22Rv1 (cell line): ENCODE measurements at regions not wholly inside any gene's neighbourhood (a gene's known extent, or its start where the extent isn't known, plus 50 kb on each side); places are given as distances from the start of the nearest gene placed in this dataset.

Experiments used
- H3K27ac ChIP-seq: fragments of 450-650 bp; 2 replicates; pipeline ENCODE4 v1.5.1; 2017
- CTCF ChIP-seq: fragments of 450-650 bp; IDR thresholded peaks from 2 replicates; pipeline ENCODE4 v1.5.1; 2017; ENCODE audit warnings: mild to moderate bottlenecking
- ZFX ChIP-seq: fragments of 450-650 bp; IDR thresholded peaks from 2 replicates; pipeline ENCODE4 v1.6.1; 2017; ENCODE audit warnings: antibody characterized with exemption, borderline replicate concordance

- H3K27ac ChIP-seq = no peak overlapping the region
- TF ChIP-seq ZFX (no peak), CTCF (0 out of 2 replicates have a peak, but pooled peaks have one; percentile 6)
Measured at GRCh38 chr2:10220902-10221391, 81.8 kb upstream of the HPCAL1 start.

- no peak overlapping the region for H3K27ac ChIP-seq
- no peak for TF ChIP-seq ZFX
- TF ChIP-seq CTCF = 0 out of 2 replicates have a peak, but pooled peaks have one; percentile 1
Measured at GRCh38 chr2:10221443-10221842, 81.3 kb upstream of the HPCAL1 start.

- no peak overlapping the region for H3K27ac ChIP-seq
Measured at GRCh38 chr2:10221976-10222870, 80.5 kb upstream of the HPCAL1 start.

GRCh38 chr2:10223471-10223870, 79.2 kb upstream of the HPCAL1 start:
- no peak for TF ChIP-seq ZFX
- no peak for TF ChIP-seq CTCF
- no peak overlapping the region for H3K27ac ChIP-seq

More at GRCh38 chr2:10221976-10222870, 80.5 kb upstream of the HPCAL1 start:
- TF ChIP-seq CTCF = no peak
- no peak for TF ChIP-seq ZFX

GRCh38 chr2:10223932-10224720, 78.6 kb upstream of the HPCAL1 start:
- H3K27ac ChIP-seq = no peak overlapping the region
- TF ChIP-seq ZFX (no peak), CTCF (no peak)

- TF ChIP-seq CTCF (no peak), ZFX (no peak)
- no peak overlapping the region for H3K27ac ChIP-seq
Measured at GRCh38 chr2:10224734-10225133, 78.0 kb upstream of the HPCAL1 start.
